SK-N-SH treated with all-trans-retinoic acid at 6 μM for 48 hours (cell line): ENCODE measurements at regions not wholly inside any gene's neighbourhood (a gene's known extent, or its start where the extent isn't known, plus 50 kb on each side); places are given as distances from the start of the nearest gene placed in this dataset.

Experiments
- ARNTL ChIP-seq: fragments of 450-650 bp; formaldehyde crosslinking; IDR thresholded peaks from 2 replicates; pipeline ENCODE4 v1.5.0; 2020; ENCODE audit warnings: low read depth, mild to moderate bottlenecking, moderate library complexity, borderline replicate concordance
- BACH2 ChIP-seq: fragments of 250-450 bp; sonication (Bioruptor Pico); IDR thresholded peaks from 2 replicates; pipeline ENCODE4 v1.9.0; 2021; ENCODE audit warnings: mild to moderate bottlenecking, borderline replicate concordance
- ESRRG ChIP-seq: fragments of 250-450 bp; sonication (Bioruptor Pico); IDR thresholded peaks from 2 replicates; pipeline ENCODE4 v1.6.1; 2021; ENCODE audit warnings: mild to moderate bottlenecking
- GLIS3 ChIP-seq: fragments of 250-450 bp; sonication (Bioruptor Pico); IDR thresholded peaks from 2 replicates; pipeline ENCODE4 v1.5.0; 2020; ENCODE audit warnings: mild to moderate bottlenecking, moderate library complexity
- ISL1 ChIP-seq: fragments of 250-450 bp; sonication (Bioruptor Pico); IDR thresholded peaks from 2 replicates; pipeline ENCODE4 v2.1.2; 2022; ENCODE audit warnings: mild to moderate bottlenecking, moderate library complexity
- PPARA ChIP-seq: fragments of 250-450 bp; sonication (Bioruptor Pico); IDR thresholded peaks from 2 replicates; pipeline ENCODE4 v1.5.0; 2020; ENCODE audit warnings: mild to moderate bottlenecking, borderline replicate concordance
- RARB ChIP-seq: fragments of 250-450 bp; sonication (Bioruptor Pico); IDR thresholded peaks from 2 replicates; pipeline ENCODE4 v1.8.0; 2021; ENCODE audit warnings: mild to moderate bottlenecking, moderate library complexity
- ZC3H10 ChIP-seq: fragments of 250-450 bp; sonication (Bioruptor Pico); IDR thresholded peaks from 2 replicates; pipeline ENCODE4 v1.5.1; 2021; ENCODE audit warnings: mild to moderate bottlenecking, moderate library complexity
- ZFP3 ChIP-seq: fragments of 250-450 bp; sonication (Bioruptor Pico); IDR thresholded peaks from 2 replicates; pipeline ENCODE4 v1.5.0; 2020; ENCODE audit warnings: mild to moderate bottlenecking, moderate library complexity
- ZFP30 ChIP-seq: fragments of 450-650 bp; formaldehyde crosslinking; IDR thresholded peaks from 2 replicates; pipeline ENCODE4 v1.5.0; 2022; ENCODE audit warnings: mild to moderate bottlenecking, moderate library complexity
- ZNF70 ChIP-seq: fragments of 450-650 bp; formaldehyde crosslinking; IDR thresholded peaks from 2 replicates; pipeline ENCODE4 v1.5.0; 2020; ENCODE audit warnings: mild to moderate bottlenecking, moderate library complexity
- ZNF8 ChIP-seq: fragments of 450-650 bp; formaldehyde crosslinking; IDR thresholded peaks from 2 replicates; pipeline ENCODE4 v1.5.0; 2020; ENCODE audit warnings: mild to moderate bottlenecking, moderate library complexity
- TF ChIP-seq, protein P1 (sequence below): fragments of 250-450 bp; sonication (Bioruptor Pico); IDR thresholded peaks from 2 replicates; pipeline ENCODE4 v1.8.0; 2020; ENCODE audit warnings: mild to moderate bottlenecking, moderate library complexity, borderline replicate concordance
- TF ChIP-seq, protein P2 (sequence below): fragments of 250-450 bp; sonication (Bioruptor Pico); IDR thresholded peaks from 2 replicates; pipeline ENCODE4 v1.5.1; 2021; ENCODE audit warnings: mild to moderate bottlenecking, moderate library complexity

DNA sequence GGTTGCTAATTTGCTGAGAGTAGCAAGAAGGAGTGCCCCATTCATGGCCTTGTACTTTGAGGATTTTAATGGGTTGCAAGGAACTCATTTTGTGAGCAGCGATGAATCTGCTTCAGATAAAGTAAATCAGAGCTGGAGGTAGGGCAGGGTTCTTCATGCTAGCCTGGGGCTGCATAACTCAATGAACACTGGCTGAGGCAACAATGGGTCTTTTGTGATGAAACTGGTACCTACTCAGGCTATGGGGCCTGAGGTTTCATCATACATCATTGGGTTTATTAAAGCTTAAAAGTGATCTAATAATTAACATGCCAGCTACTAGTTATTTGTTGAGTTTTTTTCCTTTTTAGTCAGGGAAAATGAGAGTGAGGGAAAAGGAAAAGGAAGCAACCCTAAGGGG, 106.9 kb downstream of the FAM50B start:
- TF ChIP-seq ZNF8 (CRISPR knock-in tag) (no peak), ZFP30 (CRISPR knock-in tag) (no peak), ZFP3 (CRISPR knock-in tag) (no peak), PPARA (CRISPR knock-in tag) (no peak), ARNTL (CRISPR knock-in tag) (no peak), GLIS3 (CRISPR knock-in tag) (no peak), ZC3H10 (CRISPR knock-in tag) (no peak), ESRRG (CRISPR knock-in tag) (no peak), RARB (CRISPR knock-in tag) (no peak), BACH2 (no peak), ISL1 (CRISPR knock-in tag) (no peak), ZNF70 (CRISPR knock-in tag) (no peak)
- TF ChIP-seq, protein P1, sequence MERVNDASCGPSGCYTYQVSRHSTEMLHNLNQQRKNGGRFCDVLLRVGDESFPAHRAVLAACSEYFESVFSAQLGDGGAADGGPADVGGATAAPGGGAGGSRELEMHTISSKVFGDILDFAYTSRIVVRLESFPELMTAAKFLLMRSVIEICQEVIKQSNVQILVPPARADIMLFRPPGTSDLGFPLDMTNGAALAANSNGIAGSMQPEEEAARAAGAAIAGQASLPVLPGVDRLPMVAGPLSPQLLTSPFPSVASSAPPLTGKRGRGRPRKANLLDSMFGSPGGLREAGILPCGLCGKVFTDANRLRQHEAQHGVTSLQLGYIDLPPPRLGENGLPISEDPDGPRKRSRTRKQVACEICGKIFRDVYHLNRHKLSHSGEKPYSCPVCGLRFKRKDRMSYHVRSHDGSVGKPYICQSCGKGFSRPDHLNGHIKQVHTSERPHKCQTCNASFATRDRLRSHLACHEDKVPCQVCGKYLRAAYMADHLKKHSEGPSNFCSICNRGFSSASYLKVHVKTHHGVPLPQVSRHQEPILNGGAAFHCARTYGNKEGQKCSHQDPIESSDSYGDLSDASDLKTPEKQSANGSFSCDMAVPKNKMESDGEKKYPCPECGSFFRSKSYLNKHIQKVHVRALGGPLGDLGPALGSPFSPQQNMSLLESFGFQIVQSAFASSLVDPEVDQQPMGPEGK (CRISPR knock-in tag): no peak
- TF ChIP-seq, protein P2, sequence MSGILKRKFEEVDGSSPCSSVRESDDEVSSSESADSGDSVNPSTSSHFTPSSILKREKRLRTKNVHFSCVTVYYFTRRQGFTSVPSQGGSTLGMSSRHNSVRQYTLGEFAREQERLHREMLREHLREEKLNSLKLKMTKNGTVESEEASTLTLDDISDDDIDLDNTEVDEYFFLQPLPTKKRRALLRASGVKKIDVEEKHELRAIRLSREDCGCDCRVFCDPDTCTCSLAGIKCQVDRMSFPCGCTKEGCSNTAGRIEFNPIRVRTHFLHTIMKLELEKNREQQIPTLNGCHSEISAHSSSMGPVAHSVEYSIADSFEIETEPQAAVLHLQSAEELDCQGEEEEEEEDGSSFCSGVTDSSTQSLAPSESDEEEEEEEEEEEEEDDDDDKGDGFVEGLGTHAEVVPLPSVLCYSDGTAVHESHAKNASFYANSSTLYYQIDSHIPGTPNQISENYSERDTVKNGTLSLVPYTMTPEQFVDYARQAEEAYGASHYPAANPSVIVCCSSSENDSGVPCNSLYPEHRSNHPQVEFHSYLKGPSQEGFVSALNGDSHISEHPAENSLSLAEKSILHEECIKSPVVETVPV (CRISPR knock-in tag): no peak
